HCT116 (cell line): ENCODE measurements at regions not wholly inside any gene's neighbourhood (a gene's known extent, or its start where the extent isn't known, plus 50 kb on each side); places are given as distances from the start of the nearest gene placed in this dataset.

Experiments used
- ATAC-seq: fragments of 200-7000 bp; cut with Tn5 transposase; 2 replicates; pipeline ENCODE4 v1.9.1; 2020; ENCODE audit warnings: mild to moderate bottlenecking, moderate library complexity
- BruUV-seq: library from RNA; stranded (reverse); fragments of 400-500 nt; replicated peaks from 2 replicates; lab custom pipeline; 2021; lab: Mats Ljungman, UMichigan
- CTCF ChIA-PET: fragments of 300-600 bp; sonication (Branson Sonifier 250); formaldehyde crosslinking; loops from one replicate; lab custom pipeline; 2021; ENCODE audit warnings: antibody characterized with exemption; lab: Charles Lee
- POLR2A ChIA-PET: fragments of 300-600, 350-600 bp; sonication (Branson Sonifier 250); formaldehyde crosslinking; loops from one replicate; lab custom pipeline; 2021; ENCODE audit warnings: antibody characterized with exemption; lab: Charles Lee
- RAD21 ChIA-PET, 2 experiments: fragments of 300-600 bp; sonication (Branson Sonifier 250); formaldehyde crosslinking; loops; one replicate each; lab custom pipeline; 2023; ENCODE audit warnings: low total read pairs in 2 of 2; ENCODE audit not compliant: uncharacterized antibody in 2 of 2, unreplicated experiment in 2 of 2, low non-redundant PET in 1 of 2; lab: Charles Lee
- DNase-seq: peaks from one replicate; pipeline ENCODE4 v3.0.0-alpha.2; 2010; ENCODE audit warnings: low read depth, low spot score
- H2AFZ ChIP-seq: fragments of 200-600 bp; shearing (Covaris generic), sonication (generic); 2 replicates; pipeline ENCODE4 v1.6.1; 2017; ENCODE audit warnings: low read depth, mixed run types, mixed read lengths, antibody characterized with exemption, low read length; ENCODE audit not compliant: poor library complexity, severe bottlenecking
- H3K27ac ChIP-seq: 2 replicates; pipeline ENCODE4 v1.5.1; 2012; ENCODE audit warnings: low read depth, low read length
- H3K27me3 ChIP-seq: fragments of 200-600 bp; sonication (generic); 2 replicates; pipeline ENCODE4 v1.6.1; 2016; ENCODE audit warnings: mixed run types, low read length, mixed read lengths; ENCODE audit not compliant: insufficient read depth
- H3K36me3 ChIP-seq, 2 experiments: fragments of 200-500 bp in 1 of 2; fragments of 200-600 bp in 1 of 2; sonication (Bioruptor generic) in 1 of 2; sonication (generic) in 1 of 2; 2 replicates each; pipeline versions ENCODE4 v1.5.1 to v1.6.1; 2014 to 2016; ENCODE audit warnings: low read length in 2 of 2, inconsistent platforms in 1 of 2, mixed read lengths in 1 of 2, mixed run types in 1 of 2; ENCODE audit not compliant: insufficient read depth in 2 of 2, control insufficient read depth in 1 of 2
- H3K4me1 ChIP-seq, 2 experiments: fragments of 200-600 bp in 1 of 2; sonication (generic) in 1 of 2; 2 replicates each; pipeline versions ENCODE4 v1.5.1 to v1.6.1; 2012 to 2017; ENCODE audit warnings: low read length in 2 of 2, inconsistent platforms in 1 of 2, mild to moderate bottlenecking in 1 of 2, mixed read lengths in 1 of 2, mixed run types in 1 of 2, moderate library complexity in 1 of 2; ENCODE audit not compliant: insufficient read depth in 2 of 2, control insufficient read depth in 1 of 2
- H3K4me2 ChIP-seq: fragments of 200-600 bp; sonication (generic); 2 replicates; pipeline ENCODE4 v1.6.1; 2017; ENCODE audit warnings: mixed run types, low read length, mixed read lengths
- H3K4me3 ChIP-seq, 2 experiments: fragments of 200-600 bp in 1 of 2; sonication (generic) in 1 of 2; replicated peaks in 1 of 2; 2 replicates each; pipeline ENCODE4 v1.5.1; 2011 to 2016; ENCODE audit warnings: low read length in 2 of 2, control low read depth in 1 of 2, low read depth in 1 of 2, mild to moderate bottlenecking in 1 of 2, mixed read lengths in 1 of 2, mixed run types in 1 of 2
- H3K79me2 ChIP-seq: fragments of 200-600 bp; sonication (generic); 2 replicates; pipeline ENCODE4 v1.6.1; 2017; ENCODE audit warnings: mild to moderate bottlenecking, mixed run types, low read length, moderate library complexity, mixed read lengths; ENCODE audit not compliant: insufficient read depth
- H3K9ac ChIP-seq: fragments of 200-600 bp; sonication (generic); 2 replicates; pipeline ENCODE4 v1.6.1; 2016; ENCODE audit warnings: low read length, mixed read lengths
- H3K9me2 ChIP-seq: fragments of 200-600 bp; sonication (generic), shearing (Covaris generic); 2 replicates; pipeline ENCODE4 v1.6.1; 2017; ENCODE audit warnings: mixed run types, mild to moderate bottlenecking, moderate library complexity; ENCODE audit not compliant: insufficient read depth
- H3K9me3 ChIP-seq, 2 experiments: fragments of 200-500 bp in 1 of 2; fragments of 200-600 bp in 1 of 2; sonication (Bioruptor generic) in 1 of 2; sonication (generic) in 1 of 2; 2 replicates each; pipeline ENCODE4 v1.6.1; 2014 to 2017; ENCODE audit warnings: low read length in 2 of 2, mixed read lengths in 2 of 2, inconsistent platforms in 1 of 2, low read depth in 1 of 2, mild to moderate bottlenecking in 1 of 2, mixed run types in 1 of 2, moderate library complexity in 1 of 2; ENCODE audit not compliant: control insufficient read depth in 1 of 2, insufficient read depth in 1 of 2
- H4K20me1 ChIP-seq: fragments of 200-600 bp; sonication (generic), shearing (Covaris generic); 2 replicates; pipeline ENCODE4 v1.6.1; 2017; ENCODE audit warnings: mixed run types, mild to moderate bottlenecking, moderate library complexity; ENCODE audit not compliant: insufficient read depth
- CEBPB ChIP-seq: IDR thresholded peaks from 2 replicates; pipeline ENCODE4 v1.6.1; 2012; ENCODE audit warnings: low read depth
- EGR1 ChIP-seq: IDR thresholded peaks from 2 replicates; pipeline ENCODE4 v1.6.1; 2012; ENCODE audit warnings: low read depth
- EZH2 ChIP-seq: fragments of 200-600 bp; sonication (generic); IDR thresholded peaks from 2 replicates; pipeline ENCODE4 v1.6.1; 2017; ENCODE audit warnings: antibody characterized with exemption, mixed run types
- EZH2phosphoT487 ChIP-seq: fragments of 200-600 bp; IDR thresholded peaks from 2 replicates; pipeline ENCODE4 v1.6.1; 2018; ENCODE audit warnings: antibody characterized with exemption, borderline replicate concordance
- MAX ChIP-seq: IDR thresholded peaks from 2 replicates; pipeline ENCODE4 v1.6.1; 2012
- POLR2A ChIP-seq: IDR thresholded peaks from 2 replicates; pipeline ENCODE4 v1.7.0; 2011; ENCODE audit warnings: borderline replicate concordance; ENCODE audit not compliant: insufficient read depth, insufficient read length; ENCODE audit errors: extremely low read depth
- RAD21 ChIP-seq: IDR thresholded peaks from 2 replicates; pipeline ENCODE4 v1.6.1; 2012; ENCODE audit warnings: low read depth, mild to moderate bottlenecking
- SIN3A ChIP-seq: IDR thresholded peaks from 2 replicates; pipeline ENCODE4 v1.6.1; 2012; ENCODE audit warnings: low read depth
- ZFX ChIP-seq: fragments of 450-650 bp; IDR thresholded peaks from 2 replicates; pipeline ENCODE4 v1.6.1; 2017
- intact Hi-C: fragments of 100-400 bp; cut with micrococcal nuclease; formaldehyde crosslinking; loops from 2 replicates; pipeline ENCODE4 v1.10.0; 2022

- ATAC-seq (no peak), DNase-seq (no peak)
- CTCF ChIA-PET = interaction anchor here (1.6 kb wide), 1 partner anchor 466 kb away, joined by 4 read pairs; no protein-coding TSS in a partner anchor
- H3K36me3 ChIP-seq = no peaks in the 10 kb centered on the region
- H3K4me2 ChIP-seq = no peak overlapping the region
- no peaks in the 10 kb centered on the region for H3K4me1 ChIP-seq
- H4K20me1 ChIP-seq = no peaks in the 10 kb centered on the region
- intact Hi-C loops = no loop called here
- H3K79me2 ChIP-seq = no peaks in the 10 kb centered on the region
- H3K27ac ChIP-seq = no peak overlapping the region
- RAD21 ChIA-PET = no interaction called here
- no TSS peak for BruUV-seq
- POLR2A ChIA-PET = no interaction called here
- H3K9me3 ChIP-seq = no peaks in the 10 kb centered on the region
- no peaks in the 10 kb centered on the region for H3K9me2 ChIP-seq
- H3K9ac ChIP-seq = no peak overlapping the region
- TF ChIP-seq MAX (no peak), CEBPB (no peak), EGR1 (no peak), ZFX (no peak), POLR2A (no peak), EZH2phosphoT487 (no peak), EZH2 (no peak), SIN3A (no peak)
- TF ChIP-seq, all 23 proteins: peak for 0
- H3K27me3 ChIP-seq = peaks cover 27% of the 10 kb centered on the region
- no peak overlapping the region for H3K4me3 ChIP-seq
- H2AFZ ChIP-seq = no peak overlapping the region
Observed at GRCh38 chr11:128164080-128164741, 423.1 kb downstream of the ETS1 start.

GRCh38 chr11:128161994-128162393 is 425.4 kb downstream of the ETS1 start:
- Histone ChIP-seq H3K9me3 (no peaks in the 10 kb centered on the region), H3K4me1 (no peaks in the 10 kb centered on the region; a peak in 1 of 4 replicates), H3K4me2 (no peak overlapping the region), H3K79me2 (no peaks in the 10 kb centered on the region), H2AFZ (no peak overlapping the region), H3K27me3 (0 out of 2 replicates have a peak, but pooled peaks cover 17% of the 10 kb centered on the region), H3K9ac (no peak overlapping the region), H3K4me3 (no peak overlapping the region), H3K36me3 (no peaks in the 10 kb centered on the region), H3K9me2 (no peaks in the 10 kb centered on the region), H3K27ac (no peak overlapping the region), H4K20me1 (no peaks in the 10 kb centered on the region)
- ChIA-PET CTCF (no interaction called here), RAD21 (no interaction called here), POLR2A (no interaction called here)
- ATAC-seq (no peak), DNase-seq (no peak)
- TF ChIP-seq CEBPB = no peak
- no peak for TF ChIP-seq POLR2A
- TF ChIP-seq RAD21 = no peak
- BruUV-seq = no TSS peak
- intact Hi-C loops = no loop called here
